IMR-90 (cell line): ENCODE measurements at regions not wholly inside any gene's neighbourhood (a gene's known extent, or its start where the extent isn't known, plus 50 kb on each side); places are given as distances from the start of the nearest gene placed in this dataset.

Experiments
- ATAC-seq: fragments of 200-7000 bp; cut with Tn5 transposase; 2 replicates; pipeline ENCODE4 v1.9.1; 2020; ENCODE audit warnings: low read depth, mild to moderate bottlenecking, moderate library complexity
- BruUV-seq: library from RNA; stranded (reverse); fragments of 400-500 nt; replicated peaks from 2 replicates; lab custom pipeline; 2021; lab: Mats Ljungman, UMichigan
- CTCF ChIA-PET: fragments of 300-600 bp; formaldehyde crosslinking; extraction: SDS; loops from one replicate; lab custom pipeline; 2021; ENCODE audit warnings: antibody characterized with exemption; lab: Yijun Ruan, JAX
- POLR2A ChIA-PET: fragments of 300-600 bp; sonication (Branson Sonifier 250); formaldehyde crosslinking; loops from one replicate; lab custom pipeline; 2022; ENCODE audit warnings: antibody characterized with exemption; ENCODE audit not compliant: unreplicated experiment; lab: Charles Lee
- DNase-seq: peaks from one replicate; pipeline ENCODE4 v3.0.0; 2013
- H2AFZ ChIP-seq: replicated peaks from 2 replicates; pipeline ENCODE3; 2013; ENCODE audit warnings: low read length, mild to moderate bottlenecking; ENCODE audit not compliant: poor library complexity
- H2AK5ac ChIP-seq: 2 replicates; pipeline ENCODE4 v1.6.1; 2013; ENCODE audit warnings: low read depth, low read length, inconsistent platforms
- H2AK9ac ChIP-seq: replicated peaks from 2 replicates; pipeline ENCODE3; 2013; ENCODE audit warnings: mild to moderate bottlenecking, low read depth, low read length, moderate library complexity; ENCODE audit not compliant: poor library complexity
- H2BK120ac ChIP-seq: 2 replicates; pipeline ENCODE4 v1.6.1; 2013; ENCODE audit warnings: low read depth, low read length, inconsistent platforms
- H2BK15ac ChIP-seq: 3 replicates; pipeline ENCODE4 v1.6.1; 2013; ENCODE audit warnings: low read depth, low read length, inconsistent platforms
- H2BK20ac ChIP-seq: 2 replicates; pipeline ENCODE4 v1.6.1; 2013; ENCODE audit warnings: low read depth, mild to moderate bottlenecking, inconsistent platforms, low read length, moderate library complexity
- H2BK5ac ChIP-seq: 2 replicates; pipeline ENCODE4 v1.6.1; 2013; ENCODE audit warnings: mild to moderate bottlenecking, low read depth, low read length, inconsistent platforms; ENCODE audit not compliant: poor library complexity, severe bottlenecking
- H3K14ac ChIP-seq: replicated peaks from 2 replicates; pipeline ENCODE4 v1.6.1; 2013; ENCODE audit warnings: low read depth, low read length, inconsistent platforms
- H3K18ac ChIP-seq: 2 replicates; pipeline ENCODE4 v1.6.1; 2013; ENCODE audit warnings: low read depth, low read length, control low read depth
- H3K23ac ChIP-seq: 2 replicates; pipeline ENCODE4 v1.6.1; 2013; ENCODE audit warnings: low read depth, low read length, inconsistent platforms
- H3K27ac ChIP-seq: 2 replicates; pipeline ENCODE4 v1.5.1; 2013; ENCODE audit warnings: mild to moderate bottlenecking, control low read depth, low read length; ENCODE audit not compliant: insufficient read depth
- H3K27me3 ChIP-seq: 2 replicates; pipeline ENCODE4 v1.6.1; 2013; ENCODE audit warnings: low read length; ENCODE audit not compliant: control insufficient read depth, insufficient read depth
- H3K36me3 ChIP-seq: 2 replicates; pipeline ENCODE4 v1.6.1; 2013; ENCODE audit warnings: low read length, mixed read lengths; ENCODE audit not compliant: control insufficient read depth, insufficient read depth
- H3K4ac ChIP-seq: 2 replicates; pipeline ENCODE4 v1.6.1; 2013; ENCODE audit warnings: low read depth, low read length, inconsistent platforms
- H3K4me1 ChIP-seq: 2 replicates; pipeline ENCODE4 v1.6.1; 2013; ENCODE audit warnings: low read length, mixed read lengths; ENCODE audit not compliant: control insufficient read depth, insufficient read depth
- H3K4me2 ChIP-seq: 2 replicates; pipeline ENCODE4 v1.6.1; 2013; ENCODE audit warnings: low read depth, mild to moderate bottlenecking, control low read depth, low read length, moderate library complexity
- H3K4me3 ChIP-seq: 2 replicates; pipeline ENCODE4 v1.5.1; 2013; ENCODE audit warnings: low read depth, mild to moderate bottlenecking, control low read depth, low read length, moderate library complexity; ENCODE audit not compliant: insufficient read depth
- H3K56ac ChIP-seq: 2 replicates; pipeline ENCODE4 v1.6.1; 2013; ENCODE audit warnings: low read length, inconsistent platforms; ENCODE audit not compliant: insufficient read depth; ENCODE audit errors: extremely low read depth
- H3K79me1 ChIP-seq, 2 experiments: 2 replicates each; pipeline ENCODE4 v1.6.1; 2013; ENCODE audit warnings: low read length in 2 of 2, inconsistent platforms in 1 of 2, low read depth in 1 of 2
- H3K9ac ChIP-seq: 2 replicates; pipeline ENCODE4 v1.6.1; 2013; ENCODE audit warnings: low read depth, low read length, control low read depth
- H3K9me1 ChIP-seq: 2 replicates; pipeline ENCODE4 v1.6.1; 2013; ENCODE audit warnings: low read length, inconsistent platforms; ENCODE audit not compliant: insufficient read depth
- H3K9me3 ChIP-seq: 2 replicates; pipeline ENCODE4 v1.6.1; 2013; ENCODE audit warnings: low read length; ENCODE audit not compliant: control insufficient read depth, insufficient read depth
- H4K20me1 ChIP-seq: 2 replicates; pipeline ENCODE4 v1.6.1; 2013; ENCODE audit warnings: low read length, inconsistent platforms; ENCODE audit not compliant: insufficient read depth
- H4K5ac ChIP-seq: 2 replicates; pipeline ENCODE4 v1.6.1; 2013; ENCODE audit warnings: mild to moderate bottlenecking, low read depth, low read length, control low read depth
- H4K8ac ChIP-seq, 2 experiments: 2 replicates each; pipeline ENCODE4 v1.6.1; 2013; ENCODE audit warnings: low read depth in 2 of 2, low read length in 2 of 2, control low read depth in 1 of 2, inconsistent platforms in 1 of 2
- H4K91ac ChIP-seq: 2 replicates; pipeline ENCODE4 v1.6.1; 2013; ENCODE audit warnings: low read depth, low read length, inconsistent platforms; ENCODE audit not compliant: insufficient read depth
- MAFK ChIP-seq: IDR thresholded peaks from 2 replicates; pipeline ENCODE4 v1.6.1; 2012; ENCODE audit warnings: low read depth, low read length, improper control_type of control experiment
- MXI1 ChIP-seq: IDR thresholded peaks from 2 replicates; pipeline ENCODE4 v1.6.1; 2012; ENCODE audit warnings: low read depth, mild to moderate bottlenecking, low read length, moderate library complexity, borderline replicate concordance
- RCOR1 ChIP-seq: IDR thresholded peaks from 2 replicates; pipeline ENCODE4 v1.6.1; 2012; ENCODE audit warnings: mild to moderate bottlenecking, low read length, improper control_type of control experiment; ENCODE audit not compliant: insufficient replicate concordance
- RFX5 ChIP-seq: IDR thresholded peaks from 2 replicates; pipeline ENCODE4 v1.8.0; 2012; ENCODE audit warnings: low read depth, mild to moderate bottlenecking, low read length, moderate library complexity
- WGBS, 2 experiments: methylation state at CpG; one replicate each; pipeline versions ENCODE4 v1.1.5 to v1.1.7; 2013; ENCODE audit warnings: missing lambda C conversion rate in 2 of 2; ENCODE audit not compliant: insufficient read length in 1 of 2; ENCODE audit errors: extremely low coverage in 2 of 2; 5-methylcytosine and 5-hydroxymethylcytosine counted together
- dilution Hi-C: fragments of 300-500 bp; cut with HindIII; formaldehyde crosslinking; loops from one replicate; pipeline ENCODE4 v1.14.3; 2018; ENCODE audit warnings: low sequenced_read_pairs; ENCODE audit not compliant: unreplicated experiment
- in situ Hi-C: fragments of 300-500 bp; cut with MboI; formaldehyde crosslinking; loops from 3 replicates; pipeline ENCODE4 v1.14.3; 2019; ENCODE audit warnings: low sequenced_read_pairs, inconsistent platforms, mixed read lengths
- intact Hi-C: fragments of 100-400 bp; cut with micrococcal nuclease; formaldehyde crosslinking; loops from 2 replicates; pipeline ENCODE4 v1.10.0; 2022

DNA sequence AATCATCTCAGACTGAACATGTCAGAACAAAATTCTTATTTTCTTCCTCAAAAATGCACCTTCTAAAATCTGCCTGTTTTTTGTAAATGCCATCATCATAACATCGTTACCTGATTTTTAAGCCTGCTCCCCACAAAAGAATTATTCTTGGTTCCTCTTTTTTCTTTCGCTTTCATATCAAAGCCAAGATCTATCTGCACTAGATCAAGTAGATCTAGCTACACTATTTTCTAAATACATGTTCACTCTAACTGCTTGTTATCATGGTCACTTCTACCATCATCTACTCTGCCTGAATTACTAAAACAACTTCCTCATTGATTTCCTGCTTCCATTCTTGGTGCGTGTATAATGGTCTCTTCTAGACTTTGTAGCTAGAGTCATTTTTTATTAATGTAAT is 217.7 kb downstream of the ARPP21 start:
- H3K27me3 ChIP-seq = no peaks in the 10 kb centered on the region
- BruUV-seq = no TSS peak
- no peak for TF ChIP-seq MAFK
- TF ChIP-seq MXI1 = no peak
- no peak for TF ChIP-seq RFX5
- no peak for TF ChIP-seq RCOR1
- H3K14ac ChIP-seq = no peak overlapping the region
- H2BK120ac ChIP-seq = no peak overlapping the region
- no peaks in the 10 kb centered on the region for H3K9me3 ChIP-seq
- no peak overlapping the region for H4K8ac ChIP-seq
- H3K9me1 ChIP-seq = no peaks in the 10 kb centered on the region
- no peaks in the 10 kb centered on the region for H4K20me1 ChIP-seq
- no peaks in the 10 kb centered on the region for H3K36me3 ChIP-seq
- no peak overlapping the region for H3K4ac ChIP-seq
- dilution Hi-C loops (no loop called here), in situ Hi-C loops (no loop called here), intact Hi-C loops (no loop called here)
- POLR2A ChIA-PET = no interaction called here
- no peak overlapping the region for H2AK5ac ChIP-seq
- DNase-seq = no peak
- H4K91ac ChIP-seq = no peak overlapping the region
- 86% methylated on average over 1 of the region's 3 CpGs; no CpG with 5 or more reads in 1 of the 2 experiments for WGBS, 2 experiments
- H3K4me2 ChIP-seq = no peak overlapping the region
- H3K4me3 ChIP-seq = no peak overlapping the region
- H2AFZ ChIP-seq = no peak overlapping the region
- no peak overlapping the region for H3K9ac ChIP-seq
- H3K4me1 ChIP-seq = no peaks in the 10 kb centered on the region
- no peak overlapping the region for H4K5ac ChIP-seq
- no peaks in the 10 kb centered on the region for H3K79me1 ChIP-seq
- H3K56ac ChIP-seq = no peak overlapping the region
- CTCF ChIA-PET = no interaction called here
- H3K23ac ChIP-seq = no peak overlapping the region
- H2BK5ac ChIP-seq = no peak overlapping the region
- ATAC-seq = no peak
- H3K18ac ChIP-seq = no peak overlapping the region
- H2AK9ac ChIP-seq = no peak overlapping the region
- no peak overlapping the region for H2BK15ac ChIP-seq
- H3K27ac ChIP-seq = no peak overlapping the region
- no peak overlapping the region for H2BK20ac ChIP-seq
